SJSA1 (cell line): ENCODE measurements at regions not wholly inside any gene's neighbourhood (a gene's known extent, or its start where the extent isn't known, plus 50 kb on each side); places are given as distances from the start of the nearest gene placed in this dataset.

ENCODE experiments used
- DNase-seq, 2 experiments: peaks; one replicate each; pipeline ENCODE4 v3.0.0-alpha.2; 2015 to 2020; ENCODE audit warnings: low spot score in 2 of 2, low read depth in 1 of 2
- H3K27ac ChIP-seq: fragments of 250-450 bp; sonication (Bioruptor Pico); 2 replicates; pipeline ENCODE4 v1.5.1; 2020; ENCODE audit warnings: mild to moderate bottlenecking, moderate library complexity
- H3K27me3 ChIP-seq: fragments of 250-450 bp; sonication (Bioruptor Pico); replicated peaks from 2 replicates; pipeline ENCODE4 v1.5.1; 2020; ENCODE audit warnings: mild to moderate bottlenecking, moderate library complexity
- H3K36me3 ChIP-seq: fragments of 250-450 bp; sonication (Bioruptor Pico); 2 replicates; pipeline ENCODE4 v1.5.1; 2020; ENCODE audit warnings: mild to moderate bottlenecking
- H3K4me1 ChIP-seq: fragments of 250-450 bp; sonication (Bioruptor Pico); replicated peaks from 2 replicates; pipeline ENCODE4 v1.6.1; 2021; ENCODE audit warnings: mild to moderate bottlenecking
- H3K4me3 ChIP-seq: fragments of 250-450 bp; sonication (Bioruptor Pico); 2 replicates; pipeline ENCODE4 v1.5.1; 2020; ENCODE audit warnings: mild to moderate bottlenecking
- H3K9me3 ChIP-seq: fragments of 250-450 bp; sonication (Bioruptor Pico); replicated peaks from 2 replicates; pipeline ENCODE4 v1.5.1; 2020; ENCODE audit warnings: mild to moderate bottlenecking

GRCh38 chr6:121984956-121985355, 414.5 kb upstream of the HSF2 start:
- no peak overlapping the region for H3K27ac ChIP-seq
- no peaks in the 10 kb centered on the region for H3K4me1 ChIP-seq
- DNase-seq = no peak
- no peaks in the 10 kb centered on the region for H3K27me3 ChIP-seq
- H3K9me3 ChIP-seq = no peaks in the 10 kb centered on the region
- H3K36me3 ChIP-seq = no peaks in the 10 kb centered on the region
- no peak overlapping the region for H3K4me3 ChIP-seq

DNA sequence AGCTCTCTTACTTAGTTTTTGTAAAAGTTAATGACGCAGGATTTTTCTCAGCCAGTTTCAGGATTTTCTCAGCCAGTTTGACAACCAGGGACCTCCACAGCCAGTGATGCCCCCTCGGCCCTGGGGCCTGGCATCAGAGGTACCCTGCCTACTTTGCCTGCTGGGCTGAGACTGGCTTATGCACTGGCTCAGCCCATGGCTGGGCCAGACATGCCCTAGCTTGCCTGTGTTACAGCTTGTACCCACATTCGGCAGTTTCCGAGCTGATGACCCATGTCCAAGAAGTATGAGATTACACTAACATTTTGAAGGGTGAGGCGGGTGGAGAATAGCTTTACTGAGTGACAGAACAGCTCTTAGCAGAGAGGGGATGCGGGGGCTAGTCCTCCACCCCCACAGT, 406.1 kb upstream of the HSF2 start:
- H3K36me3 ChIP-seq = no peaks in the 10 kb centered on the region
- H3K9me3 ChIP-seq = no peaks in the 10 kb centered on the region
- no peak overlapping the region for H3K27ac ChIP-seq
- no peak for DNase-seq
- H3K4me1 ChIP-seq = no peaks in the 10 kb centered on the region
- no peaks in the 10 kb centered on the region for H3K27me3 ChIP-seq
- H3K4me3 ChIP-seq = no peak overlapping the region

DNA sequence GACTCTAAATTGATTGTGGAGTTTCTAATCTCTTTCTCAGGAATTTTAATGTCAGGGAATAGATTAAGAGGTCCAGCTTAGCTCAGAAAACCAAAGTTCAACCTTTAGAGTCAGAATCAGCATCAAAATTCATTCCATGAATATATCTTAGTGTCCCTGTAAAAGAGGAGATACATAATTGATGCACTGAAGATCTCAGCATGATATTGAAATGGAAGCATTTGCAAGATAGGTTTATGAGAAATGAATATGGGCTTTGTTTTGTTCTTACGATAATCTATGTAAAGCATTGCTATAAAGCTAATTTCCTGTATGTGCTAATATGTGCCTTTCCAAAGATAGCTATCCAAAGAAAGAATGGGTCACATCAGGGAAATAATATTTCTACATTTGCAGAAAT, 404.5 kb upstream of the HSF2 start:
- H3K9me3 ChIP-seq = no peaks in the 10 kb centered on the region
- DNase-seq = no peak
- H3K27me3 ChIP-seq = no peaks in the 10 kb centered on the region
- H3K4me3 ChIP-seq = no peak overlapping the region
- no peaks in the 10 kb centered on the region for H3K36me3 ChIP-seq
- H3K27ac ChIP-seq = no peak overlapping the region
- H3K4me1 ChIP-seq = no peaks in the 10 kb centered on the region

DNA sequence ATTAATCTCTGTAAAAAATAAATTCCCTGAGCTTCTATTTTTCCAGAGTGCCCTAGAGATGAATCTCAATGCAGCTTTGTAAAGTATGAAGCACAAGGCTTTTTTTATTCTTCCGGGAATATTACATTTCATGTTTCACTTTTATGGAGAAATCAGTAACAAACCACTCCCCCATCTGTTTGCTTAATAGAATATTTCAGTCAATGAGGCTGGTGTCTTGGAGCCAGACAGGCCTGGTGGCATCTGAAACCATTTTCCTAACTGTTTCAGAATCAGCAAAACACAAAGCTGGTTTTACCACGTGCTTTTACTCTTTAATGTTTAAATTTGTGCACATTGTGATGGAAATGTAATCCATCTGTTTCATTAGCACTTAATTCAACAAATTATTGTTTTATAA, 400.8 kb upstream of the HSF2 start:
- no peaks in the 10 kb centered on the region for H3K4me1 ChIP-seq
- no peak for DNase-seq

DNA sequence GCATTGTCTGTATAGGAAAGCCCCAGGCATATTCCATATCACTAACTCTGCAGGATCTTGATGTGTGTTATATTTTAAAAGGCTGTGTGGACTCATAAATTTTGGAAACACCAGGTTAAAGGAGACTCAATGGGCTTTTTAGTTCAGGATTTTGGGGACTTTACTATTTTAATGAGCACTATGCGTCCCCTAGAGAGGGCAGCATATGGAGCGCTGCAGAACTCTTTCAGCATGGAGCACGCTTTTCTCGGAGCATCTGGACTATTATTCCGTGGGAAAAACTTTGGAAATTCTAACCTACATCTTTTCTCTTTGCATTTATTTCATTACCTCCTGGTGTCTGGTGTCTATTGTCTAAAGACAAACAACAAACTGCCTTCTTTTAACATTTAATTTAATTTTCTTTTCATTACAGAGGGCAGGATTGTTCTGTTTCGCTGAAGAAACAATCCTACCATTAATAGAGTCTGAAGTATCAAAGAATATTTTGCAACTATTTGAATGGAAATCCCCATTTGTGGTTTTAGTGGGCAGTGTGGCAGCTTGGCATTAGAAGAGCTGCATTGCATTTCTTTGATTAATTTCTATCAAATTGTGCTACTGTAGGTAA, 399.9 kb upstream of the HSF2 start:
- no peaks in the 10 kb centered on the region for H3K4me1 ChIP-seq
- no peaks in the 10 kb centered on the region for H3K9me3 ChIP-seq
- H3K27ac ChIP-seq = no peak overlapping the region
- no peak for DNase-seq
- H3K4me3 ChIP-seq = no peak overlapping the region
- H3K27me3 ChIP-seq = no peaks in the 10 kb centered on the region
- no peaks in the 10 kb centered on the region for H3K36me3 ChIP-seq

More for the DNA sequence above, 400.8 kb upstream of the HSF2 start:
- H3K27me3 ChIP-seq = no peaks in the 10 kb centered on the region
- no peaks in the 10 kb centered on the region for H3K36me3 ChIP-seq
- no peak overlapping the region for H3K4me3 ChIP-seq
- no peak overlapping the region for H3K27ac ChIP-seq
- no peaks in the 10 kb centered on the region for H3K9me3 ChIP-seq

DNA sequence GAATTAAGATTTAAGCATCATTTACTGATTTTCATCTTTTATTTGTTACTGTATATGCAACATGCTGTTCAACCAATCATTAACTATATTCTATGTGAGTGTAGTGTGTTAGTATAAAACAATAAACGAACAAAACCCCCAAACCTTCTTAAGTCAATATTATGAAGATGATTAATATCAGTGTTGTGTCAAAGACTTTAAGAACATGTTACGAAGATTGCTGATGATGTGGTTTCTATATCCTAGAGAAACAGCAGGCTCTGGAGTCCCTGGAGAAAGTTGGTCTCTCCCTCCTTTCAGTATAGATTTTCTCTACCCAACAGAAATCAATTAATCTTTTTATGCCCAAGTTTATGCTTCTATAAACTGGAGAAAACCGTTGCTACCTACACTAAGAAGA, 393.8 kb upstream of the HSF2 start:
- DNase-seq = peak in 1 of 2 experiments; percentile 22
- 0 out of 2 replicates have a peak overlapping the region, but pooled peaks have one; percentile 11 for H3K27ac ChIP-seq
- H3K9me3 ChIP-seq = no peaks in the 10 kb centered on the region
- no peak overlapping the region for H3K4me3 ChIP-seq
- peaks cover 42% of the 10 kb centered on the region for H3K4me1 ChIP-seq
- no peaks in the 10 kb centered on the region for H3K27me3 ChIP-seq
- no peaks in the 10 kb centered on the region for H3K36me3 ChIP-seq

DNA sequence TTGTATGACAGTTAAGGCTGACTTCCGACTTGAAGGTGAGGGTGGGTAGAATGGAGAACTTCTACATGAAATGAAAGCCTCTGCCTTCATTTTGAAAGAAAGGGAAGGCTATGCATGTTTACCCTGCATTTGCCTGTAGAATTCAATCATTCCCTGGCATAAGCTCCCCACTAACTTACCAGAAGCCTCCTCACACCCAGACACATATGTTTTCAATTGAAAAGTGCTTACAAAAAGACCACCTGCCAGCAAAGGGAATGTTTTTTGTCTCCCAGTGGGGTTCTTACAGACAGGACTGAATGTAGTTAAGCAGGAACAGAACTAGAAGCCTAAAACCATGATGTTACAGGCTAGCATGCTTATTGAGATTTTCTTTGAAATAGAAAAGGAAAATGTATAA, 392.1 kb upstream of the HSF2 start:
- peaks cover 47% of the 10 kb centered on the region for H3K4me1 ChIP-seq
- H3K27ac ChIP-seq = peak overlapping the region; percentile 94
- peak; percentile 47 to 74 for DNase-seq
- no peaks in the 10 kb centered on the region for H3K9me3 ChIP-seq
- H3K36me3 ChIP-seq = no peaks in the 10 kb centered on the region
- no peaks in the 10 kb centered on the region for H3K27me3 ChIP-seq
- no peak overlapping the region for H3K4me3 ChIP-seq

GRCh38 chr6:122008101-122008999, 391.1 kb upstream of the HSF2 start:
- Histone ChIP-seq H3K27me3 (no peaks in the 10 kb centered on the region), H3K4me3 (no peak overlapping the region), H3K4me1 (peaks cover 54% of the 10 kb centered on the region), H3K36me3 (no peaks in the 10 kb centered on the region), H3K9me3 (no peaks in the 10 kb centered on the region), H3K27ac (peak overlapping the region; percentile 94)
- DNase-seq = peak; percentile 82 to 93

- Histone ChIP-seq H3K4me3 (no peak overlapping the region), H3K4me1 (peaks cover 54% of the 10 kb centered on the region), H3K36me3 (no peaks in the 10 kb centered on the region), H3K27ac (peak overlapping the region; percentile 94), H3K9me3 (no peaks in the 10 kb centered on the region), H3K27me3 (no peaks in the 10 kb centered on the region)
- no peak for DNase-seq
Measured at GRCh38 chr6:122009000-122009350, 390.5 kb upstream of the HSF2 start.

- Histone ChIP-seq H3K4me3 (no peak overlapping the region), H3K27ac (peak overlapping the region; percentile 66), H3K4me1 (peaks cover 44% of the 10 kb centered on the region), H3K9me3 (no peaks in the 10 kb centered on the region), H3K27me3 (no peaks in the 10 kb centered on the region), H3K36me3 (no peaks in the 10 kb centered on the region)
- DNase-seq = peak in 1 of 2 experiments; percentile 53
Measured at GRCh38 chr6:122012578-122012977, 386.9 kb upstream of the HSF2 start.

DNA sequence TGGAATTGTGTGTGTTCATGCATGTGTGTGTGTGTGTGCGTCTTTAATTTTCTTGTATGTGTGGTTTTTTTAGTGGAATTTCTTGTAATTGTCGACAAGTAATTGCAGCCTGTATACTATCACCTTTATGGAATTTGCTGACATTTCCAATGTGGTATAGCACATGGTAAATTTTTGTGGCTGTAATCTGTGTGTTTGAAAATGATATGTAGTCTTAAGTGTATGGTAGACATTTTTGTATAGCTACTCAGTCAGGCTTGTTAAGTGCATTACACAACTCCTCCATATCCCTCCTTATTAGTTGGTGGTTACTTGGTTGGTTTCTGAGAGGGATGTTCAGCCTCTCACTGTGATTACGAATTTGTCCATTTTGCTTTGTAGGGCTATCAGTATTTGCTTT, 384.5 kb upstream of the HSF2 start:
- DNase-seq = peak in 1 of 2 experiments; percentile 52
- H3K36me3 ChIP-seq = no peaks in the 10 kb centered on the region
- no peak overlapping the region for H3K4me3 ChIP-seq
- H3K9me3 ChIP-seq = no peaks in the 10 kb centered on the region
- peaks cover 24% of the 10 kb centered on the region for H3K4me1 ChIP-seq
- no peaks in the 10 kb centered on the region for H3K27me3 ChIP-seq
- peak overlapping the region; percentile 38 for H3K27ac ChIP-seq

- no peak overlapping the region for H3K27ac ChIP-seq
- DNase-seq = no peak
- no peaks in the 10 kb centered on the region for H3K36me3 ChIP-seq
- no peaks in the 10 kb centered on the region for H3K4me1 ChIP-seq
- no peaks in the 10 kb centered on the region for H3K9me3 ChIP-seq
- no peaks in the 10 kb centered on the region for H3K27me3 ChIP-seq
- no peak overlapping the region for H3K4me3 ChIP-seq
Measured at GRCh38 chr6:122020588-122021264, 378.7 kb upstream of the HSF2 start.

GRCh38 chr6:122025104-122025503, 374.3 kb upstream of the HSF2 start:
- H3K4me1 ChIP-seq = no peaks in the 10 kb centered on the region
- H3K4me3 ChIP-seq = no peak overlapping the region
- H3K9me3 ChIP-seq = no peaks in the 10 kb centered on the region
- H3K36me3 ChIP-seq = no peaks in the 10 kb centered on the region
- H3K27me3 ChIP-seq = no peaks in the 10 kb centered on the region
- no peak for DNase-seq
- no peak overlapping the region for H3K27ac ChIP-seq
